Right atrium auricular region (tissue), 2 donors: ENCODE measurements at regions not wholly inside any gene's neighbourhood (a gene's known extent, or its start where the extent isn't known, plus 50 kb on each side); places are given as distances from the start of the nearest gene placed in this dataset.
"Not testable (repeated sequence)": the region's sequence is repeated elsewhere in the genome, so short reads cannot be mapped to it uniquely, and the experiment has no call there.

Experiments
- DNase-seq: peaks from one replicate; pipeline ENCODE4 v3.0.0-alpha.2; 2019; ENCODE audit warnings: low spot score
- H3K27ac ChIP-seq, 2 donors: fragments of 200-600 bp; sonication (generic); 1 replicate in 1 of 2; 2 replicates in 1 of 2; pipeline ENCODE4 v1.5.1; 2016 to 2019
- H3K27me3 ChIP-seq, 2 donors: fragments of 200-600 bp; sonication (generic); one replicate each; pipeline versions ENCODE4 v1.5.1 to v1.6.0; 2017 to 2019
- H3K36me3 ChIP-seq: fragments of 200-600 bp; sonication (generic); one replicate; pipeline ENCODE4 v1.5.1; 2016
- H3K4me1 ChIP-seq, 2 donors: fragments of 200-600 bp; sonication (generic); one replicate each; pipeline versions ENCODE4 v1.5.1 to v1.6.0; 2017 to 2019
- H3K4me3 ChIP-seq, 2 donors: fragments of 200-600 bp; sonication (generic); 1 replicate in 1 of 2; 2 replicates in 1 of 2; pipeline ENCODE4 v1.5.1; 2017 to 2019; ENCODE audit warnings: mild to moderate bottlenecking in 1 of 2, moderate library complexity in 1 of 2
- H3K9me3 ChIP-seq, 2 donors: fragments of 200-600 bp; sonication (generic); one replicate each; pipeline ENCODE4 v1.5.1; 2019
- TF ChIP-seq, protein P1 (sequence below), 2 donors: fragments of 200-600 bp; sonication (generic); IDR thresholded peaks; one replicate each; pipeline ENCODE4 v1.5.1; 2019; ENCODE audit warnings: antibody characterized with exemption in 2 of 2

DNA sequence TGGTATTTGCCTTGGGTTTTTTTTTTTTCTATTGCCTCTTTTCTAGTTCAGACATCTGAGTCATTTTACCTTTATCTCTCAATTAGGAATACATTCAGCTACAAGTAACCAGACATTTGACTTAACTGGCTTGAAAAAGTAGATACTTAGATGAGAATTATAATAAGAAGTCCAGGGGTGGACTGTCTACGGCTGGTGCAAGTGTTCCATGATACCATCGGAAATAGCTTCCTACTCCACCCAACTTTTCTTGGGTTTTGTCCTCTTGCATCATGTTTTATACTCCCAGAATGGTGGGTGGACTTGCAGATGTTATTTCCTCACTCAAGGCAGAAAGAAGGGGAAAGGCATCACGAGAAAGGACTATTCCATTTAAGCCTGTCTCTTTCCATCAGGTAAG, 104.7 kb downstream of the ARHGAP11B start:
- not testable (repeated sequence) for H3K9me3 ChIP-seq, H3K36me3 ChIP-seq, H3K27me3 ChIP-seq, DNase-seq, H3K4me1 ChIP-seq, H3K4me3 ChIP-seq, H3K27ac ChIP-seq

DNA sequence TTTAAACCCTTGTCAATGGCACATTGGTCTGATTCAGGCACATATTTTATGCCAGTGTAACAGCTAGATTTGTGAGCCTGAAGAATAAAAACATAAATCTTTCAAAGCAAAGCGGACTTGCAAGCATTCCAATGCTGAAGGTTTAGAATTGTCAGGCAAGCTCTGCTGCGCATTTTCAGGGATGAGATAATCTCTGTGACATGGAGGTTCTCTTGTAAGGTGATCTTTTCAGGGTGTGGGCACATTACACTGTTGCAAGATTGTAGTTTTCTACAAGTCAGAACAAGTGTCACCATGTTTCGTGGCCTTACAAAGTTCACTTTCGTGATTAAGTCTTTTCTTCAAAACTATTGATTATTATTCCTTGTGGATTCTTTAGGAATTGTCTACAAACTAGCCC, 106.2 kb downstream of the ARHGAP11B start:
- not testable (repeated sequence) for DNase-seq, H3K4me1 ChIP-seq, H3K27me3 ChIP-seq, H3K27ac ChIP-seq, H3K36me3 ChIP-seq, H3K4me3 ChIP-seq, H3K9me3 ChIP-seq

DNA sequence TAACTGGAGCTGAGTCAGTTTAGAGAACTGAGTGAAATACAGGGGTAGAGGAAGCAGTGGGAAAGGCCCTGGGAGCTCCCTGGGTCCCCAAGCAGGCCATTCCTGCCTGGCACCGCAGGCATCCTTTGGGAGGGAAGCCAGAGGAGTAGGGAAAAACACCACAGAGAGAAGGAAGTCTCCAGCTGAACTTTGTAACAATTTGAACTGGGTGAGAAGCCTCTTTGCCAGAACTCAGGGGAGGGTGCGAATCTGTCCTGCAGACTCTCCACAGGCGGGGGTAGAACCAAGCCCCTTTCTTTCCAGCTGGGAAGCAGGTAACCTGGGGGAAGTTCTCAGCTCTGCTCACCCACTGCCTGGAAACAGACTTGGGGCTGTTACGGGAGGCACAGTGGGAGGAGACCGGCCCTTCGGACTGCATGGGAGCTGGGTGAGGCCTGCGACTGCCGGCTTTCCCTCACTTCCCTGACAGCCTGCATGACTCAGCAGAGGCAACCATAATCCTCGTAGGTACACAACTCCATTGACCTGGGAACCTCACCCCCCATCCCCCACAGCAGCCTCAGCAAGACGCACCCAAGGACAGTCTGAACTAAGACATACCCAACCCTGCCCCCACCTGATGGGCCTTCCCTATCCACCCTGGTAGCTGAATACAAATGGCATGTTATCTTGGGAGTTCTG, 110.1 kb downstream of the ARHGAP11B start:
- H3K9me3 ChIP-seq, H3K27me3 ChIP-seq, H3K4me3 ChIP-seq, H3K4me1 ChIP-seq, H3K36me3 ChIP-seq, H3K27ac ChIP-seq, DNase-seq: not testable (repeated sequence)

DNA sequence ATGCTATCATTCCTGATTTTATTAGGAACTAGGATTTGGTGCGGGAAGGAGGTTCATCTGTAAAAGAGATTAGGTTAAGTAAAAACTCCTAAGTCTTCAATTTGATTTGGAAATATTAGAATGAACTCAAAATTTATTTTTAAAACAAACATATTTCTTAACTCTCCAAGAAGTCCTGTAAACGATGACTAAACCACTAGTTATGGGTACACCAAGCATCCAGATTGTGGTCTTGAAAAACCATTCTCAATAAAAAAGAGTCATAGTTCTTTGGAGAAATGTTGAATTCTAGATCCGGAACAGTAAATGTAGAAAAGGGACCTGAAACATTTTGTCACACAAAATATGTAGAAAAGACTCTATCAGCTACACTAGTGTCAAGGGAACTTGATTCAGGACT, 116.9 kb downstream of the ARHGAP11B start:
- not testable (repeated sequence) for H3K4me3 ChIP-seq, H3K4me1 ChIP-seq, H3K27me3 ChIP-seq, H3K27ac ChIP-seq, H3K9me3 ChIP-seq, H3K36me3 ChIP-seq, DNase-seq

DNA sequence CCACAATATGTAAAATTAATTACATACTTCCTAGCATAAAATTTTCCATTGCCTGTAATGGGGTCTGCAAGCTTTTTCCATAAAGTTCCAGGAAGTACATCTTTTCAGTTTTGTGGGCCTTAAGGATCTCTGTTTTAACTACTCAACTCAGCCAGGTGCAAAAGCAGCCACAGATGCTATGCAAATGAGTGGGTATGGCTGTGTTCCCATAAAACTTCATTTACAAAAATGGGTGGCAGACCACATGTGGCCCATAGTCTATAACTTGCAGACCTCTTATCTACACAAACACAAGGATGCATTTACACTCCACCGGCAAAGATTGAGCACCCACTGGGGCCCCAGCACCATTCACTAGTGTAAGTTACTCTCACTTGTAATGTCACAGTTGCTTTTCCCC, 123.1 kb downstream of the ARHGAP11B start:
- not testable (repeated sequence) for H3K9me3 ChIP-seq, H3K4me3 ChIP-seq, H3K36me3 ChIP-seq, H3K27ac ChIP-seq, H3K4me1 ChIP-seq, DNase-seq, H3K27me3 ChIP-seq

DNA sequence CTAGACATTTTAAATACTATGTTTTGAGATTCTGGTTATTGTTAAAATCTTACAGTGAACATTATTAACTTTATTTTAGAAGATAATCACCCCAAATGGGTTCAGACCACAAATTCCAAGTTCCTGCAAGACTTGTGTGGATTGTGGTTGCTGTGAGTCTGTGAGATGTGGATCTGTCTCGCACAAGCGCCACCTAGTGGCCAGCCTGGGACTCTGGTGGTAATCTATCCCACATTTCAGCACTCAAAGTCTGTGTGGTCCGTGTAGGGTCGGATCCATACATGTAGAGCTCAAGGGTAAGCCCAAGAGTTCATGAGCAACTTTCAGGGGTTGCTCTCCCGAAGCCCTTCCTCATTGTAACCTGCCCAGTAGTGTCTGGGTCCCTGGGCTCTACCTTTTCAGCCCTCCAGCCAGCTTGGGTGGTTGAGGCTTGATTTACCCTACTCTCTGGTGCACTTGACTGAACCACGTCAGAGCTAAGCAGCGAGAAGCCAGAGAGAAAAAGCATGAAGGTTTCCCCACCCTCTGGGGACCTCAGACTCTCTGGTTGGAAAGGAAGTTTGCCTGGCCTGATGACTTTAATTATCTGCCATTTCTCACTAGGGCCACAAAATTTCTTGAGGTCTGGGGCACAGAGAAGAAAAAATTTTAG, 129.2 kb downstream of the ARHGAP11B start:
- peak; percentile 65 for DNase-seq
- not testable (repeated sequence) for H3K4me1 ChIP-seq, H3K27ac ChIP-seq, H3K36me3 ChIP-seq, H3K9me3 ChIP-seq, H3K27me3 ChIP-seq, H3K4me3 ChIP-seq
- TF ChIP-seq, protein P1, sequence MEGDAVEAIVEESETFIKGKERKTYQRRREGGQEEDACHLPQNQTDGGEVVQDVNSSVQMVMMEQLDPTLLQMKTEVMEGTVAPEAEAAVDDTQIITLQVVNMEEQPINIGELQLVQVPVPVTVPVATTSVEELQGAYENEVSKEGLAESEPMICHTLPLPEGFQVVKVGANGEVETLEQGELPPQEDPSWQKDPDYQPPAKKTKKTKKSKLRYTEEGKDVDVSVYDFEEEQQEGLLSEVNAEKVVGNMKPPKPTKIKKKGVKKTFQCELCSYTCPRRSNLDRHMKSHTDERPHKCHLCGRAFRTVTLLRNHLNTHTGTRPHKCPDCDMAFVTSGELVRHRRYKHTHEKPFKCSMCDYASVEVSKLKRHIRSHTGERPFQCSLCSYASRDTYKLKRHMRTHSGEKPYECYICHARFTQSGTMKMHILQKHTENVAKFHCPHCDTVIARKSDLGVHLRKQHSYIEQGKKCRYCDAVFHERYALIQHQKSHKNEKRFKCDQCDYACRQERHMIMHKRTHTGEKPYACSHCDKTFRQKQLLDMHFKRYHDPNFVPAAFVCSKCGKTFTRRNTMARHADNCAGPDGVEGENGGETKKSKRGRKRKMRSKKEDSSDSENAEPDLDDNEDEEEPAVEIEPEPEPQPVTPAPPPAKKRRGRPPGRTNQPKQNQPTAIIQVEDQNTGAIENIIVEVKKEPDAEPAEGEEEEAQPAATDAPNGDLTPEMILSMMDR (IDR thresholded peaks at IDR 0.05): peak; percentile 26 to 51

DNA sequence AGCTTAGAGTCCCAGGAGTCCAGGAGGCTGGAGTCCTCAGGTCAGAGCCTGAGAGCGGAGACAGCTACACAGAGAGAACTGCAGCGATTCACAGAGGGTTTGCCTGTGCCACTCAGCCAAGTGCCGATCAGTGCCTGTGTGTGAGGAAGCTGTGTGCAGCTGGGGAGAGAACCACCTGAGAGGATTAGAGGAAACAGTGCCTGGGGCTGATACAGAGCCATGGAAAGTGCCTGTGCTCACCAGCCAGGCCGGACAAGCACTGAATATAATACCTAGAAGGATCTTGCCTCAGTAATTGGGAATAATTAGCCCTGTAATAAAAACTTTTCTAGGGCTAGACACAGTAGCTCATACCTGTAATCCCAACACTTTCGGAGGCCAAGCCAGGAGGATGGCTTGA, 134.7 kb downstream of the ARHGAP11B start:
- DNase-seq, H3K36me3 ChIP-seq, H3K27me3 ChIP-seq, H3K4me3 ChIP-seq, H3K4me1 ChIP-seq, H3K27ac ChIP-seq, H3K9me3 ChIP-seq: not testable (repeated sequence)

DNA sequence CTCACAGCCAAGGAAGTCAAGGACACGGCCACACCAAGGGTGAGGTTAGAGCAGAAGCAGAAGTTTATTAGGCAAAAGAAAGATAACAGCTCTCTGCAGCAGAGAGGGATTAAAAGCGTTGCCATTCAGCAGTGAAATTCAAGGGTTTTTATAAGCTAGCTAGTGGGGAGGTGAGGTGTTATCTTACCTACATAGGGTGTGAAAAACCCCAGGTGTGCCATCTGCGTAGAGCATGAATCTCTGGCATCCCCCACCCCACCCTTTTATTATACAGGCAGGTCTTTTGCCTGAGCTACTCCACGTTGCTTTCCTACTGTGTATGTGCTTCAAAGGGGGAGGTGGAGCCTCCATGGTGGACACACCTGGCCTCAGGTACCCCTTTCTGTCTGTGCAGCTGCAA, 135.4 kb downstream of the ARHGAP11B start:
- H3K9me3 ChIP-seq, H3K36me3 ChIP-seq, DNase-seq, H3K4me3 ChIP-seq, H3K27ac ChIP-seq, H3K4me1 ChIP-seq, H3K27me3 ChIP-seq: not testable (repeated sequence)

DNA sequence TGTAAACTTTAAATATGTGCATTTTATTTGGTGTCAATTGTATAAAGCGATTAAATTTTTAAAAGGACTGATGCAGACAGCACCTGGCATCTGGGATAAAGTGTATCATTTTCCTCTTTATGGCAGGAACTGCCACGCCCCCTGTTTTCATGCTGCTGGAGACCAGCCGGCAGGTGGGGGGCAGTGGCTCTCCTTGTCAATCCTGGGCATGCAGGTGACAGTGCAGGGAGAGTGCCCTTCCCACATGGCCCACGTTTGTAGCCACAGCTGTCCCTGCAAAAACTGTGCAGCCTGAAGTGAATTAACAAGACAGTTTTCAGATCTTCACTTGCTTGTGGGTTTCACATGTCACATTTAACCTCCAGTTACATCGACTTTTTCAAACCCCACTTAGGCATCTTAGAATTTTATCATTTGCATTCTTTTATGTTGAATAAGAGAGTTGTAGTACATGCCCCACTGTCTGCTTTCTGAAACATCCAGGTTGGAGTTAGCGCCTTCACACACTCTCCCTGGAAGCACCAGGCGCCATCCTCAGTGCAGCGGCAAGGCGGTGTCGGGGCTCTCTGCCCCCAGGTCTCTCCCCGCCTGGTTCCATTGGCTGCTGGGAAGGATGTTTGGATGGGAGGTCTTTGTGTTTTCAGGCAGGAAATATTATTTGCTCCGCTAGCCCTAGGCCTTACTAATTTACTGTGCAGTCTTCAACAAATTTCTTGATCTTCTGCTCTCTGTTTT, 134.2 kb upstream of the FAN1 start:
- not testable (repeated sequence) for H3K27ac ChIP-seq, H3K9me3 ChIP-seq, H3K36me3 ChIP-seq, H3K27me3 ChIP-seq, H3K4me3 ChIP-seq, DNase-seq, H3K4me1 ChIP-seq

DNA sequence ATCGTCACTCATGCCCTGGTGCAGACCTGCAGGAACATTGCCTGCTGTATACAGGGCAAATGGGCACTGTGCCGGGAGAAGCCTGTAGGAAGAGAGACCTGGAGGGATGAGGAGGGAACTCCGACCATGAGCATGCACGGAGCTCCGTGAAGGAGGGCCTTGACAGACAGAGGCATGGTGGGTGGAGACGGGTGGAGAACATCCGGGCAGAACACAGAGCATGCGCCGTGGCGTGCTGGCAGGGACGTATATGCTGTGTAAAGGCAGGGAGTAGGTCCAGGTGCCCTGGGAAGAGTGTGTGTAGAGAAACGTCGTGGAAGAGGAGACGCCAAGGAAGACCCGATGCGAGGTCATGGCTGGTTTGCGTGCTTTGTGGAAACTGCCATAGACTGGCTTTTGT, 133.0 kb upstream of the FAN1 start:
- H3K27ac ChIP-seq: no peak overlapping the region
- H3K9me3 ChIP-seq: no peaks in the 10 kb centered on the region
- H3K36me3 ChIP-seq: no peaks in the 10 kb centered on the region

More for the DNA sequence above, 133.0 kb upstream of the FAN1 start:
- Histone ChIP-seq H3K4me1 (no peaks in the 10 kb centered on the region), H3K27me3 (no peaks in the 10 kb centered on the region), H3K4me3 (no peak overlapping the region)
- TF ChIP-seq, protein P1 (IDR thresholded peaks at IDR 0.05): no peak
- DNase-seq: no peak
